GM12864 (cell line): ENCODE measurements at regions not wholly inside any gene's neighbourhood (a gene's known extent, or its start where the extent isn't known, plus 50 kb on each side); places are given as distances from the start of the nearest gene placed in this dataset.

ENCODE experiments used
- DNase-seq: peaks from one replicate; pipeline ENCODE4 v3.0.0-alpha.2; 2011; ENCODE audit warnings: low read depth
- H3K4me3 ChIP-seq: 2 replicates; pipeline ENCODE4 v1.5.1; 2011; ENCODE audit warnings: mild to moderate bottlenecking, low read depth, low read length, control low read depth
- CTCF ChIP-seq: IDR thresholded peaks from 2 replicates; pipeline ENCODE4 v1.5.1; 2011; ENCODE audit warnings: low read depth, mild to moderate bottlenecking, moderate library complexity, low read length, control low read depth, inconsistent platforms; ENCODE audit errors: missing control alignments

DNA sequence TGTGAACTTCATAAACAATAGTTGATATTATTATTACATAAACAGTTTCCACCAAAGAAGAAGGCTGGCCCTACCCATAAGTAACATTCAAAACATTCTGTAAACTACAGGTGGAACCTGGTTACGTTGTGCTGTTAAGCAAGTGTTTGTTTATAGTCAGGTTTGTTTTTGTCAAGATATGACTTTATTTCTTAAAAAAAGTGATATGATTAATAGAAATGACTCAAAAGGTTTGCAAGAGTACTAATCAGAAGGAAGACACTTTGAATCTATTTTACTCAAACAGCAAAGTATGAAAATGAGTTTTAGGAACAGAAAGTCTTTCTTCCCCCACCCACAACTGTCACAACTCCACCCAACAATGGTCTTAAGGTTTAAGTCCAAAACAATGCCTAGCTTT is 220.8 kb downstream of the PLK2 start:
- no peak for DNase-seq
- no peak overlapping the region for H3K4me3 ChIP-seq
- no peak for TF ChIP-seq CTCF

DNA sequence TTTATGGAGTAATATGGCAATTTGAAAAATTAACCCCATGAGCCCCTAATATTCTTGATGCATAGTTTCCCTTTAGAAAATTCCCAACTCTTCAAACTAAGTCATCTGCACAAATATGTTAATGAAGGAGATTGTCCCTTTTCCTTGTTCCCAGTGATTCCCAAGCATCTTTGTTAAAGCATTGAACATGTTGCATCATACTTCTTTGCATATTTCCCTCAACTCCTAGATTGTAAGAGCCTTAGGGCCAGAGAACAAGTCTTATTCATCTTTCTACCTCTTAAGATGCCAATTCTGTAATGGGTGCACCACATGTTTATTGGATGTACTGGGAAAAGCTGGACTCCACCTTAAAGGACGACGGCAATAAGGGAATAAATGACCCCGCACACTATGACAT is 223.4 kb downstream of the PLK2 start:
- no peak for TF ChIP-seq CTCF
- no peak for DNase-seq
- H3K4me3 ChIP-seq: no peak overlapping the region

GRCh38 chr5:58235299-58235698 is 224.6 kb downstream of the PLK2 start:
- no peak for DNase-seq
- no peak for TF ChIP-seq CTCF
- no peak overlapping the region for H3K4me3 ChIP-seq

- no peak for TF ChIP-seq CTCF
- no peak overlapping the region for H3K4me3 ChIP-seq
- DNase-seq: no peak
These were observed 227.8 kb downstream of the PLK2 start for GRCh38 chr5:58232130-58232529.

DNA sequence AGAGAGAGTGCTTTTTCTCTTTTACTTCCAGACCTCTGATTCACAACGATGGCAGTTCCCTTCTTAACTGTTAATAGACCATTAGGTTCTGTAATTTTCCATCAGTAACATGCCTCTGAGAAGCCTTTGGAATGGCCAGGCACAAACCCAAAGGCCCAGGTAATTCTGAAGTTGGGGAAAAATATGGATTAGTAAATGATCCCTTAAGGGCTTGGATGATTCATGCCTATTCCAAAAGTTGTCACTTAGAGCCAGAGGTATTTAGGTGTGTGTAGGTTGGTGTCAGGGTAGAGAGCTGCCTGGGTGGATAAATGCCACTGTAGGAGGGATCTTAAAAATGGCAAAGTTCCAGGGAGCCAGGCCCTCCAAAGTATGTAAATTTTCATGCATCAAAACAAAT is 228.8 kb downstream of the PLK2 start:
- H3K4me3 ChIP-seq: no peak overlapping the region
- no peak for DNase-seq
- TF ChIP-seq CTCF: no peak

- no peak for TF ChIP-seq CTCF
- no peak for DNase-seq
- no peak overlapping the region for H3K4me3 ChIP-seq
These were observed 231.0 kb downstream of the PLK2 start for GRCh38 chr5:58228896-58229295.

DNA sequence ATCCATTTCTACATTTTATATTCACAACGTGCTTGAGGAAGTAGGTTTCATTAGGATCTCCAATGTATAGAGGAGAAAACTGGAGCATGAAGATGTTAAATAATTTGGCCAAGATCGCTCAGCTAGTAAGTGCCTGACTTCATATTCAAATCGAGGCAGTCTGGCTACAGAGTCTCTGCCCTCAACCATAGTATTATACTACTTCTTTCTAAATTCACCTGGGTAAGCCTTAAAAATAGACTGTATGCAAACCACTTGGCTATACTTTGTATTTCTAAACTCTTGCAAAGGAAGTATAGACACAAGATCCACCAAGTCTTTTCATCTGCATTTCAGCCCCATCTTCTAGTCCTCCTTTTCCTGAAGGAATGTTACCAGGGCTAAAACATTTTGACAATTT is 232.0 kb downstream of the PLK2 start:
- H3K4me3 ChIP-seq: no peak overlapping the region
- DNase-seq: no peak
- no peak for TF ChIP-seq CTCF
